ES-I3 (cell line): ENCODE measurements at regions not wholly inside any gene's neighbourhood (a gene's known extent, or its start where the extent isn't known, plus 50 kb on each side); places are given as distances from the start of the nearest gene placed in this dataset.

Experiments
- H3K36me3 ChIP-seq: 2 replicates; pipeline ENCODE4 v1.6.1; 2013; ENCODE audit warnings: mild to moderate bottlenecking, low read length, control low read depth, moderate library complexity; ENCODE audit not compliant: insufficient read depth
- H3K4me1 ChIP-seq: 2 replicates; pipeline ENCODE4 v1.6.1; 2013; ENCODE audit warnings: mild to moderate bottlenecking, control low read depth, low read length; ENCODE audit not compliant: insufficient read depth
- H3K9ac ChIP-seq: 2 replicates; pipeline ENCODE4 v1.6.1; 2013; ENCODE audit warnings: low read depth, mild to moderate bottlenecking, low read length, moderate library complexity
- H3K9me3 ChIP-seq: 2 replicates; pipeline ENCODE4 v1.6.1; 2013; ENCODE audit warnings: mild to moderate bottlenecking, low read length, moderate library complexity; ENCODE audit not compliant: control insufficient read depth, insufficient read depth

GRCh38 chr15:93493172-93493571 lies 404.2 kb upstream of the RGMA start:
- no peak overlapping the region for H3K9ac ChIP-seq

DNA sequence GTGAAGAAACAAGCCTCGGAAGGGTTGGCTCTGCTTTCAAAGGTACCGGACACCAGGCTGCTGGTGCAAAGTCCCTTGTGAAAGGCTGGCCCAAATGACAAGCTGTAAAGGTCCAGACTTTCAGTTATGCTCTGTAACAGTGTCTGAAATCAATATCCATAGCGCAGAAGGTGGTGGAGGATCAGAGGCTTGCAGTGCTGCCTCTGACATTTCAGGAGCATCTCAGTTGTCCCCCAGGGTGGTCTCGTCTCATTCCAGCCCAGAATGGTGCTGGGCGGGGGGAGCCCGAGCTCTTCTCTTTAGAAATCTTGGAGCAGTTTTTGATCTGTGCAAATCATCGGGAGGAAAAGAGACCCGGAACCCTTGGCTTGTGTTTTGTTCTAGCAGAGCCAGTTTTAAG lies 402.3 kb upstream of the RGMA start:
- no peaks in the 10 kb centered on the region for H3K36me3 ChIP-seq
- H3K9me3 ChIP-seq, result no peaks in the 10 kb centered on the region
- peaks cover 2% of the 10 kb centered on the region; the same call in 1 of the 2 replicates for H3K4me1 ChIP-seq
- H3K9ac ChIP-seq, result no peak overlapping the region

More at GRCh38 chr15:93493172-93493571, 404.2 kb upstream of the RGMA start:
- Histone ChIP-seq H3K4me1 (peaks cover 9% of the 10 kb centered on the region; the same call in 1 of the 2 replicates), H3K9me3 (no peaks in the 10 kb centered on the region), H3K36me3 (no peaks in the 10 kb centered on the region)

DNA sequence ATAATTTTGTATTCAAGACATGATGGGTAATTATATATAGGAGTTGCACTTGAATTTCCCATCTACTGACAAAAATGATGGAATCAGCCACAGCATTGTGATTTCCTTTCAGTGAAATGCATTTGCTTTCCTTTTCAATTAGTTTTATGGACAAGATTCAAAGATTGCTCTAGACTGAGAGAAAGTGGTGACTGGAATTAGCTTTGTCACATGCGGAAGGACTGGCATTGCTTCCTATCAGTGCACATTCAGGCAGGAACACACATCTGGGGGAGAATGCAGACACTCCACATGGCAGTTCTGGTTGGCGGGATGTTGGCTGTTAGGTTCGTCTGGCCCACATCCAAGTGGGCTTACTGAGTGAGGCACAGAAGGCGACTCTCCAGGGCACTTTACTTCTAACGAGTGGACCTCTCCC lies 399.3 kb upstream of the RGMA start:
- Histone ChIP-seq H3K9me3 (no peaks in the 10 kb centered on the region), H3K9ac (no peak overlapping the region), H3K36me3 (no peaks in the 10 kb centered on the region), H3K4me1 (no peaks in the 10 kb centered on the region)

DNA sequence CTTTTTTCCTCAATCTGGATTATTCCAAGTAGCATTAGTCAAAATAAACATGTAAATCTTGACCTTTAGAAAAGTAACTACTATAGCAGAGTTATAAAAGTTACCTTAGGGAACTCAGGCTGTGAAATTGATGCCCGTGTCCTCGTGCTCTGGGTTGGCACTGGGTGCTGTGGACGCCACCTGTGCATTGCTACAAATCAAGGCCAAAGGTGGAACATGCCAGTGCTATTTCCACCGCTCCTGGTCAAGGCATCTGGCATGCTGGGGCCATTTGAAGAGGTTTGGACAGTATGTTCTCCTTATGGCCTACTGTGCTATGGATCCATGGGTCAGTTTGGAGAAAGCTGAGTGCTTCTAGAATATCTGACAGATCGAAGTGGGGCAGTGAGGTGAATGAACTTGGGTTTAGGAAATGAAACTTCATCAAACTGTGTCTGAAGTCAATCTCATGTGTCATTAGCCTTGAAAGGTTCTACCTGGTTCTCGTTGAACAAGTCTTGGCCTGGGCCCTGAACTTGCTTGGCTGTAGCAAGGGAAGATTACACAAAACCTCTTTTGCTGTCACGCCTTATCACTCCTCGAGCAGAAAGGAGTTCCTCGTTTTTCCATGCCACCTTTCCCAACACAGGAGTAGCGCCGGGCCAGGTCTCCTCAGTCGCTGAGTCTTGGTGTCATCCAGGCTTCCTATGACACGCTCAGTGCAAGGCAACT lies 397.6 kb upstream of the RGMA start:
- Histone ChIP-seq H3K36me3 (no peaks in the 10 kb centered on the region), H3K9ac (no peak overlapping the region), H3K4me1 (no peaks in the 10 kb centered on the region), H3K9me3 (no peaks in the 10 kb centered on the region)

DNA sequence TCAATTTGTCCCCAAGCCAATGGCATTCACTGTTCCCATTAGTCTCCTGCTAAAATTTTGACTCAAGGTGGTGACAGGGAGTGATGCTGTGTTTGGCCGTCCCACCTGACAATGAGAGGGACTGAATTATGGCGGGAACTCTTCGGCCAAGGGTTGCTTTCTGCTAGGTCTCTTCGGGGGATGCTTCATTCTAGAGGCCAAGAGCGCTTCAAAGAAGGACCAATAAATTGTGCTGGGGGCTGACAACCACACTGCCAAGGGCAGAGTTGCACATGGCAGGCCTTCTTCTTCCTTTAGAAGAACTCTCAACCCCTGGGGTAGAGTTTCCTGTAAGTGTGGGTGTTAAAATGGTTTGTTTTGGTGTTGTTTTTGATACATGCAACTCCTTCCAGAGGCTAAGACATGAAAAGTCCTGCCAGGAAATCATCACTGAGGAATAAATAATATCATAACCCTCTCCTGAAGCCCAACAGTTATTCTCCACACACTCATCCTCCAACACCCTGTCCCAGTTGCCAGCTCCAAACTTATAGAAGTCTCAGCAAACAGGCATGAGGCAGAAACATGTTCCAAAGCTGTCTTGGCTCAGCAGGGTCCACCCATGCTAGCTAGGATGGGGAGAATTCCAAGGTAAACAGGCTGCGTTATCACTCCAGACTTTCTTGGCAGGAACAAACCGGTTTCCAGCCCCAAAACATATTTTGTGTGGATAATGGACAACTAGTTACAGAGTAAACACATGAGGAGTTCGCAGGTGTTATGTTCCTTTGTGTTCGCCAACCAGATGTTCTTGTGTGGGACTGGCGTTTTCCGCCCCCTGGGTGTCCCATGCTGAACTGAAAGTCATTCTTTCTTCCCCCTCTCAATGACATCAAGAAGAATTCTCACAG lies 396.7 kb upstream of the RGMA start:
- Histone ChIP-seq H3K9me3 (no peaks in the 10 kb centered on the region), H3K9ac (no peak overlapping the region), H3K36me3 (no peaks in the 10 kb centered on the region), H3K4me1 (no peaks in the 10 kb centered on the region)

DNA sequence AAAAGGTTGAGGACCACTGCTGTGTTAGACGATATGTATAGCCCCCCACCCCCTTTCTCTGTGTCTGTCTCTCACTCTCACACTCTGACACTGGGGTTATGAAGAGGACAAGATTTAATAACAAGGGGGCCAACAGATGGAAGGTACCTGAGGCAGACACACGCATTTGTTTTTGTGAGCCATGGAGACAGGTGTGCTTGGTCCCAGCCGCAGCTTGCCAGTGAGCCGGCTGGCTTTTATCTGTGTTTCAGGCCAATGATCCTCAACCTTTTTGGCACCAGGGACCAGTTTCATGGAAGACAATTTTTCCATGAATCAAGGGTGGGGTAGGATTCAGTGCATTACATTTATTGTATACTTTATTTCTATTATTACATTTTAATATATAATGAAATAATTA lies 394.9 kb upstream of the RGMA start:
- no peaks in the 10 kb centered on the region for H3K36me3 ChIP-seq
- no peaks in the 10 kb centered on the region for H3K9me3 ChIP-seq
- peaks cover 11% of the 10 kb centered on the region for H3K4me1 ChIP-seq
- H3K9ac ChIP-seq, result no peak overlapping the region

DNA sequence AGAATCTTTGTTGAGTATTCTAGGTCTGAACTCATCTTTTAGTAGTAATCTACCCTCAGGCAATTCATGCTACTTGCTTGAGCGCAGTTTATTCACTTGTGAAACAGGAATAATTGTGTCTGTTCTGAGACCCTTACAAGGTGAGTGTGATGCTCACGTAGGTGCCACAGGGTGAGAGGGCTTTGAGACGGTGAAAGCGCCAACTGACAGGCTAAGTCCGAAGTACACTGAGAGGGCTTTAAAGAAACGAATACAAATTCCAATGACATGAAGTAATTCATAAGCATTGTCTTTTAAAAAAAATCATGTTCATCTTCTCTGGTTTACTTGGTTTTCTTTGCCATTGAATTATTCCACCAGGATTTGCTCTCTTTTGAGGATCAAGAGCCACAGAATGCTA lies 393.7 kb upstream of the RGMA start:
- peaks cover 22% of the 10 kb centered on the region for H3K4me1 ChIP-seq
- H3K36me3 ChIP-seq, result no peaks in the 10 kb centered on the region
- no peak overlapping the region for H3K9ac ChIP-seq
- H3K9me3 ChIP-seq, result no peaks in the 10 kb centered on the region

- no peak overlapping the region for H3K9ac ChIP-seq
- peaks cover 25% of the 10 kb centered on the region for H3K4me1 ChIP-seq
Measured at GRCh38 chr15:93479715-93480114, 390.7 kb upstream of the RGMA start.

DNA sequence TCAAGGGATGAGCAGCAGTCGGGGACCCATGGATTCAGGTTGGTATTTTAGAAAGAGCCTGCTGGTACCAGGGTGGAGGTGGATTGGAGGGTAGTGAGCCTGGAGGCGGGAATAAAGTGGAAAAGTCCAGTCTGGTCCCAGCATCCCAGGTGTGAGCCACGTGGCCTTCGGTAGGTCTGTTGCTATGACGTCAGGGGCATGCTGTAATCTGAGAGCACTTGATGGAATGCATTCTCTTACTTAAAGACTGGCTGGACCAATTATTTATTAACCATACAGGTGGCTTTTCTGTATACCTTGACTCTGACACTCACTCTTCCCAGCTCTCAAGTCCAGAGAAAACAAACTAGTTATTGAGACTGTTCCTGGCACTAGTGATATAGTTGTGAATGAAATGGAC lies 389.9 kb upstream of the RGMA start:
- Histone ChIP-seq H3K4me1 (peaks cover 25% of the 10 kb centered on the region), H3K36me3 (no peaks in the 10 kb centered on the region), H3K9ac (no peak overlapping the region), H3K9me3 (no peaks in the 10 kb centered on the region)

More at GRCh38 chr15:93479715-93480114, 390.7 kb upstream of the RGMA start:
- Histone ChIP-seq H3K36me3 (no peaks in the 10 kb centered on the region), H3K9me3 (no peaks in the 10 kb centered on the region)

- Histone ChIP-seq H3K4me1 (peaks cover 25% of the 10 kb centered on the region), H3K36me3 (no peaks in the 10 kb centered on the region), H3K9ac (no peak overlapping the region), H3K9me3 (no peaks in the 10 kb centered on the region)
Measured at GRCh38 chr15:93477721-93478120, 388.7 kb upstream of the RGMA start.

DNA sequence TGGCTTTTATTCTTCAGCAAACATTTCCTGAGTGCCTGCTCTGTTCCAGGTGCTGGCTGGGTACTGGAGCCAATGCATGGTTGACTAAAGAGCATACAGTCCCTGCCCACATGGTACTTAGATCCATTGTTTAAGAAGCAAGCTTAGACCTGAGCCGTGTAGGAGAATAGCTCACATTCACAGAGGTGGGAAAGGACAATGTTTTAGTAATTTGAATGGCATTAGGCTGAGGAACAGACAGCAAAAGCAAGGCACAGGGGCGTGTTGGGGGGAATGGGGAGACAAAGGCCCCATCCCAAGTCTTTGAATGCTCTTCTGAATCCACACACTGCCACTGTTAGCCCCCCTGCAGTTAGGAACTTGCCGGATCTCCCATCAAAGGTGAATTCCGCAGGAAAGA lies 388.2 kb upstream of the RGMA start:
- Histone ChIP-seq H3K36me3 (no peaks in the 10 kb centered on the region), H3K4me1 (peaks cover 25% of the 10 kb centered on the region), H3K9me3 (no peaks in the 10 kb centered on the region), H3K9ac (no peak overlapping the region)

DNA sequence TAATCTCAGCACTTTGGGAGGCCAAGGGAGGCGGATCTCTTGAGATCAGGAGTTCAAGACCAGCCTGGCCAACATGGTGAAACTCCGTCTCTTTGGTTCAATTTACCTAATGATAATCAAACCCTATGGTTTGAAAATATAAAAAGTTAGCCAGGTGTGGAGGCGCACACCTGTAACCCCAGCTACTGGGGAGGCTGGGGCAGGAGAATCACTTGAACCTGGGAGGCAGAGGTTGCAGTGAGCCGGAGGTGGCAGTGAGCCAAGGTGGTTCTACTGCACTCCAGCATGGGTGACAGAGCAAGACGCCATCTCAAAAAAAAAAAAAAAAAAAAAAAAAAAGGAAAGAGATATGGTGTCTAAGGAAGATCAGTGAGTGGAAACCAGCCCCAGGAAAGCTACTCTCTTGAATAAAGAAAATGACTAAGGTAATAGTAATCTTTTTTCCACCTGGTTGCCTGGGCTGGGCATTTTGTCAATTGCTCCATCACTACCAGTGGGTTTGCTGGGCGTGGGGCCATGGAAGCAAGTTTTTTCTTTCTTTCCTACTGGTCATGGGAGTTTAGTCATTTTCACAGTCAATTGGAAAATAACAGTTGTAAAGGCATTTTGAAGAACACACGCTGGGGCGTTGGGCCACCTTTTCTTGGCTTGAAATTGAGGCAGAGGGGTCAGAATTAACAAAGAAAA lies 387.6 kb upstream of the RGMA start:
- no peak overlapping the region for H3K9ac ChIP-seq
- peaks cover 25% of the 10 kb centered on the region for H3K4me1 ChIP-seq
- H3K36me3 ChIP-seq, result no peaks in the 10 kb centered on the region
- no peaks in the 10 kb centered on the region for H3K9me3 ChIP-seq

DNA sequence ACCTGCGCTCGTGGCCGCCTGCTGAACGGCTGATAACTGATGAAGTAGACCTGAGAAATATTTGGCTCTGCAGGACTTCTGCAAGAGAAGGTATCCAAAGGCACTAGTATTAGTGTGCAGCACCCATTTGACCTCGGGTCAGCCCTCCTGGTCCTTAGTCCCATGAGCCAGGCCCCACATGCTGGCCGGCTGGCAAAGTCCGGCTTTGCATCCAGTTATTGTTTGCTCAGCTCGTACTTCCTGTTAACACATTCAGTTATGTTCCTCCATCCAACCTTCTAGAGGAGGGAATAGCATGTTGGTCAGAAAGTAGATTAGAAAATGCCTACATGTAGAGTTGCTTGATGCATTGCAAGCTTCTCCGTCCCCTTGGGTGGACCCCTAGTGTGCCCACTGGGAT lies 385.7 kb upstream of the RGMA start:
- H3K9ac ChIP-seq, result no peak overlapping the region
- peaks cover 21% of the 10 kb centered on the region for H3K4me1 ChIP-seq

DNA sequence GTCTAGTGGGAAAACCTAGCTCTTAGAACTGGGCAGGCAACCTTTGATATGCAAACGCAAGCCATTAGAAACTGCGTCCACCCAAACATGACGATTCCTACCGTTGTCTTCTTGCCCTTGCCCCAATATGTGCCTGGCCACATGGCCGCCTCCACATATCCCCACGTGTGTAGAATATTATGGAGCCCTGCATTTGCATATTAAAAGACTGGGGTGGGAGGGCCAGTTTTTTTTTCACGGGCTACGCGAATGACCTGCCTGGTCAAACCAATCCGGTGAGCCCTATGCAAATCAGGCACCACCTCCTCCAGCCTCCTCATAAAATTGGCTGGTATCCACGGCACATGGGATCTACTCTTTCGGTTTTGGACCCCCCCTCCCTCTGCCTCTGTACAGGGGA lies 381.0 kb upstream of the RGMA start:
- no peaks in the 10 kb centered on the region for H3K9me3 ChIP-seq
- H3K4me1 ChIP-seq, result peaks cover 11% of the 10 kb centered on the region
- no peaks in the 10 kb centered on the region for H3K36me3 ChIP-seq
- H3K9ac ChIP-seq, result no peak overlapping the region; the same call in 1 of the 2 replicates

More for the DNA sequence above, 385.7 kb upstream of the RGMA start:
- Histone ChIP-seq H3K36me3 (no peaks in the 10 kb centered on the region), H3K9me3 (no peaks in the 10 kb centered on the region)
